Mucosa of rectum (tissue), 2 donors: ENCODE measurements at regions not wholly inside any gene's neighbourhood (a gene's known extent, or its start where the extent isn't known, plus 50 kb on each side); places are given as distances from the start of the nearest gene placed in this dataset.

Source experiments
- H3K27ac ChIP-seq, 2 donors: one replicate each; pipeline ENCODE4 v1.7.0; 2013; ENCODE audit warnings: inconsistent platforms in 2 of 2, low read depth in 2 of 2, low read length in 2 of 2
- H3K27me3 ChIP-seq, 2 donors: one replicate each; pipeline ENCODE4 v1.7.0; 2013; ENCODE audit warnings: low read length in 2 of 2; ENCODE audit not compliant: control insufficient read depth in 2 of 2, insufficient read depth in 2 of 2
- H3K36me3 ChIP-seq, 2 donors: one replicate each; pipeline ENCODE4 v1.7.0; 2013; ENCODE audit warnings: low read length in 2 of 2; ENCODE audit not compliant: control insufficient read depth in 2 of 2, insufficient read depth in 2 of 2
- H3K4me1 ChIP-seq, 2 donors: one replicate each; pipeline ENCODE4 v1.7.0; 2013; ENCODE audit warnings: low read length in 2 of 2, mild to moderate bottlenecking in 1 of 2; ENCODE audit not compliant: control insufficient read depth in 2 of 2, insufficient read depth in 2 of 2
- H3K4me3 ChIP-seq, 2 donors: one replicate each; pipeline ENCODE4 v1.7.0; 2013; ENCODE audit warnings: low read length in 2 of 2
- H3K9ac ChIP-seq, 2 donors: one replicate each; pipeline ENCODE4 v1.7.0; 2013; ENCODE audit warnings: low read length in 2 of 2, low read depth in 1 of 2, mild to moderate bottlenecking in 1 of 2
- H3K9me3 ChIP-seq, 2 donors: one replicate each; pipeline ENCODE4 v1.7.0; 2013; ENCODE audit warnings: low read length in 2 of 2; ENCODE audit not compliant: control insufficient read depth in 2 of 2
- donor health status: healthy.
- donor health status: Normal muscosa, but diverticular disease.

DNA sequence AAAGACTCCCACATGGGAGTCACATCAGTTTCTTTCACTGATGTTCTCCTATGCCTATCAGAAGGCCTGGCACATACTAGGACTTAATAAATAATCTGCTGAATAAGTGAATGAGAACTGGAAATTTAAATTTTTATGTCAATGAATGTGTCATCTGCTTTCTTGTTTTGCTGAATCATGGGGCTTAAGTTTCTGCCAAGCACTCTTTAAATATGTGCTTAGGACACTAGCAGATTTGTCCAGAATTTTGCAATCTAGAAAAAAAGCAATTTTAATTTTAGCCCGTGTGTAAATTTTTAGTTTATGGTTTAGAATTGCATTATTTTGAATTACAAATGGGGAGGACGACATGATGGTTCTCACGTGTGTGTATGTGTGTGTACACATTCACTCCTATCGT, 803.1 kb downstream of the USP25 start:
- H3K36me3 ChIP-seq: no peaks in the 10 kb centered on the region
- no peak overlapping the region for H3K9ac ChIP-seq
- H3K27me3 ChIP-seq: no peaks in the 10 kb centered on the region
- no peaks in the 10 kb centered on the region for H3K4me1 ChIP-seq
- no peak overlapping the region for H3K27ac ChIP-seq
- H3K9me3 ChIP-seq: no peaks in the 10 kb centered on the region
- no peak overlapping the region for H3K4me3 ChIP-seq

DNA sequence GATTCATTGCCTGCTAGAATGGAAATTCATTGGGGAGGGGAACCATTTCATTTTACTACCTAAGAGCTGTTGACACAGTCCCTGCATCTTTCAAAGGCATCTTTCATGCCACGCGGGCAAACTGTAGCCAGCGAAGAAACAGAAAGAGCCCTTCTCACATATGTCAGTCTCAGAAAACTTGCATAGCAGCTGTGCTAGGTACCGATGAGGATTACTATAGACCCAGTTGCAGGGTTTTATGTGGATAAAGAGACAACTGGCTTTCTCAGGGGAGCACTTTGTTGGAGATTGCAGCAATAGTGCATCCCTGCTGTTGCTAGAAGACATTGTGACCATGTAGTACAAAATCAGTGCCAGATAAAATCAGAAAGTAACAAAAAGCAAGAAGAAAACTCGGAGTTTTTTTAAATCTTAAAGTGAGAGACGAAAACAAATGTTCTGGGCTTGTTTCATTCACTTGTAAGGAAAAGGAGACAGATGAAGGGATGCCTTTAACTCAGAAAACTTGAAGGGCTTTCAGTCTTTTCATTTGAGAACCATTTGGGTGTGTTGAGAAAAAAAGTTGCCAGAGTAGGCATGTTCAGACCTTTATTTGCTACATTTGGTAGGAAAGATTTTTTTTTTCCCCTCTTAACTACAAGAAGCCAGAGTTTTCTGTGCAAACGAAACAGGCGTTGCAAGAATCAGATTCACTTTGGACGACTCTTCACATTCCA, 804.1 kb downstream of the USP25 start:
- H3K36me3 ChIP-seq: no peaks in the 10 kb centered on the region
- no peaks in the 10 kb centered on the region for H3K4me1 ChIP-seq
- H3K27me3 ChIP-seq: no peaks in the 10 kb centered on the region
- H3K27ac ChIP-seq: peak overlapping the region in 1 of 2 donors; percentile 44
- no peak overlapping the region for H3K9ac ChIP-seq
- H3K9me3 ChIP-seq: peaks cover 0 to under 1% of the 10 kb centered on the region in 2 donors
- peak overlapping the region in 1 of 2 donors; percentile 40 for H3K4me3 ChIP-seq

DNA sequence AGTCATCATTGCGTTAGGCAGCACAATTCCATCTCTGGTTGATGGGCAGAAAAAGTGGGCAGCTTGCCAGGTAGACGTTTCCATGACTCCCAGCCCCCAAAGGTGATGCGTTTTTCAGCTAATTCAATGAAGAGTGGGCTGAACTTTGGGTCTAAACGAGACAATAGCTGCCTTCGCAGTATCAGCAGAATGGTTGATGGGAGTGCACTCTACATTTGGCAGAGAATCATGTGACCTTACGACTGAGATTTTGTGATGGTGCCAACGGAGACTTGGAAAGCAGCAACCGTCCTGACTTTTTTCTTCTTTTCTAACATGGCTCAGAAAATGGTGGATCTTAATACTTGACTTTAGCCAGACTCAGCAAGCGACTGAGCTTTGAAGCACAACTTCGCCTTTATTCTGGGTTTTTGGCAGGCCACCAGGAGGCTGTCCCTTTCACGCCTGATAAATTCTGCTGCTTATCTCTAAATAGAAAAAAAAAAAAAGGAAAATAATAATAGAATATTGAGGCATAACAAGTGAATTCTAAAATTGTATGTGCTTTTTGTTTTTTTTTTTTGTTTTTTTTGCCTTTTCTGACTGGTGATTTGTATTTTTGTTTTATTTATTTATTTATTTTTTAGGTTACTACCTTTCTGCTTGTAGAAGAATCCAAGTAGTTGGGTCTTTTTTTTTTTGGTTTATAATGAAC, 804.8 kb downstream of the USP25 start:
- H3K9ac ChIP-seq: no peak overlapping the region
- H3K4me1 ChIP-seq: no peaks in the 10 kb centered on the region
- H3K27me3 ChIP-seq: no peaks in the 10 kb centered on the region
- peak overlapping the region; percentile 40 to 48 for H3K4me3 ChIP-seq
- H3K9me3 ChIP-seq: peaks cover 0 to 2% of the 10 kb centered on the region in 2 donors
- no peaks in the 10 kb centered on the region for H3K36me3 ChIP-seq
- peak overlapping the region in 1 of 2 donors; percentile 44 for H3K27ac ChIP-seq

DNA sequence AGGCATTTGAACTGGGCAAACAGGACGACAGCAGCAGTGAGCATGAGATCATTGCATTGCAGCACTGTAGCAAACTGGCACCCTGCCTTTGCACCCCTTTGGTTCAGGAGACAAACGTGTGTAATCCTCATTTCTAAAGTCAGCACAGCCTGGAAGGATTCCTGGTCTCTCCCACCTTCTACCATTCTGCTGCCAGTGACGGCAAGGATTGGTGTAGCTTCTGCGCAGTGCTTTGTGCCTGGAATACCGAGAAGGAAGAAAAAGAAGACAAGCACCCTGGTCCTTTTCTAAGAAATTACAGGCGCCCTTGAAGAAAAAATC, 805.3 kb downstream of the USP25 start:
- no peak overlapping the region for H3K9ac ChIP-seq

DNA sequence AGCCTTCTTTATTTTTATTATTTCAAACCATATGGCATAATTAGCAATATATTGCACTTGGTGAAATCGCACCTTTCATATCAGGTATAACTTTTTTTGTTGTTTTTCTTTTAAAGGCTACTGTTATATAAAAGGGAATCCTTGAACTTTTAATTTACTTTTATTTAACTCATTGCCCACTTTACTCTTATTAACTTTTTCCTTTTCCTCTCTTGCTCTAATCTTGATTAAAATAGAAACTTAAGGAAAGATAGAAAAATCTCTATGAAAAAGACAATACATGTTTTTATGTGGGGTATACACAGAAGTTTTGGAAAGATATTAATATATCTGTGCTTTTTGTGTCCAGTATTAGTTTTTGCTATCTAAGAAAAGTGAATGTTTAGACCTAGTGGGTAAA, 805.8 kb downstream of the USP25 start:
- Histone ChIP-seq H3K4me1 (no peaks in the 10 kb centered on the region), H3K9ac (no peak overlapping the region), H3K4me3 (no peak overlapping the region)

More for the DNA sequence above, 805.3 kb downstream of the USP25 start:
- Histone ChIP-seq H3K4me1 (no peaks in the 10 kb centered on the region), H3K4me3 (no peak overlapping the region), H3K27me3 (no peaks in the 10 kb centered on the region), H3K9me3 (peaks cover 0 to 2% of the 10 kb centered on the region in 2 donors), H3K27ac (no peak overlapping the region), H3K36me3 (no peaks in the 10 kb centered on the region)

DNA sequence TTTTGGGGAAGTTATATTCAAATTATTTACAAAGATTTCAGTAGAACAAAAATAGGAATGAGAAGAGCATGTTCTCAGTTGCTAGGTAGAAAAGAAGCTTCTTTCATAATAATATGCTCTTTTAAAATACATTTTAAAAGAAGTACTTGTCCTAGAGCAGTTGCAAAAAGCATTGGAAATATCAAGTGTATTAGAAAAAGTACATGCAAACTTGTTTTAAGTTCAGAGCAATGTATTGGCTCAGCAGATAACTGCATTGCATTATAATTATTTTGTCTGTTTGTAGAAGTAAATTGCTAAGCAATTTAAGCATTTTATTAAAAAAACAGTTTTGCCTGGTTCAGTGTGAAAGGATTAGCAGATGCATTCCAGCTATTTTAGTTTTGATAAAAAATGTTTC, 806.4 kb downstream of the USP25 start:
- peaks cover 0 to 2% of the 10 kb centered on the region in 2 donors for H3K9me3 ChIP-seq
- H3K4me1 ChIP-seq: no peaks in the 10 kb centered on the region
- H3K27ac ChIP-seq: no peak overlapping the region
- H3K36me3 ChIP-seq: no peaks in the 10 kb centered on the region
- no peak overlapping the region for H3K9ac ChIP-seq
- H3K4me3 ChIP-seq: no peak overlapping the region
- H3K27me3 ChIP-seq: no peaks in the 10 kb centered on the region

More for the DNA sequence above, 805.8 kb downstream of the USP25 start:
- Histone ChIP-seq H3K27ac (no peak overlapping the region), H3K27me3 (no peaks in the 10 kb centered on the region), H3K36me3 (no peaks in the 10 kb centered on the region), H3K9me3 (peaks cover 0 to 2% of the 10 kb centered on the region in 2 donors)

DNA sequence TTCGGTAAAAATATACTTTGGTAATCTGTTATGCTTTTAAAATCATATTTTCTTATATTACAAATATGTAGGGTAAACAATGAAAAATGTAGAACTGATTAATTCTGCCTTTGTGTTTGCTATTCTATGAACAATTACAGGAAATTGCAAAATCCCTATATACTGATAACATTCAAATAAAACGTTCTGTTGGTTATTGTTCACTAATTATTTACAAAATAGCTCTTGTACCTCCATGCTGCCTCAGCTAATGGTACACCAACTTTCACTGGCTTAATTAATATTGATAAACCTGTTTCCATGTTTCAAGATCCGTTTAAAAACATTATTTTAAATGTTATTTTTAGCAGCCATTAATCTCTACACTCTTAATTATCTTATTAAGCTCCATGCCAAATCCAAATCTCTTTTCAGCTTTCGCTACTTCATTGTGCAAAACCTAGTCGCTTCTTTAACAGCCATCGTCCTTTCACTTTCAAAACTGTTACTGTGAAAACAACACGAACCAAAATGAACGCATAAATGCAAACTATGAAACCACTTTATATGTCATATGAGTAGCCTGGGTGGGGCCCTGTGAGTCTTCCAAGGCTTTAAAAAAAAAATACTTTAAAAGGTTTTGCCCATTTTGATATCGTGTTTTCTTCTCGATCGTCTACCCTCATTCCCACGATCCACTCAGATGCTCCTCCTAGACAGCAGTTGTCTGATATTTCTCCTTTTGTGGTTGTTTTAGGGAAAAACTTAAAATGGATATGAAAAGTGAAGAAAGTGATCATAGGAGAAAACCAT, 807.1 kb downstream of the USP25 start:
- H3K36me3 ChIP-seq: no peaks in the 10 kb centered on the region
- H3K27me3 ChIP-seq: no peaks in the 10 kb centered on the region
- H3K27ac ChIP-seq: no peak overlapping the region
- peaks cover 0 to 2% of the 10 kb centered on the region in 2 donors for H3K9me3 ChIP-seq
- no peaks in the 10 kb centered on the region for H3K4me1 ChIP-seq
- H3K4me3 ChIP-seq: peak overlapping the region in 1 of 2 donors; percentile 28
- H3K9ac ChIP-seq: no peak overlapping the region

DNA sequence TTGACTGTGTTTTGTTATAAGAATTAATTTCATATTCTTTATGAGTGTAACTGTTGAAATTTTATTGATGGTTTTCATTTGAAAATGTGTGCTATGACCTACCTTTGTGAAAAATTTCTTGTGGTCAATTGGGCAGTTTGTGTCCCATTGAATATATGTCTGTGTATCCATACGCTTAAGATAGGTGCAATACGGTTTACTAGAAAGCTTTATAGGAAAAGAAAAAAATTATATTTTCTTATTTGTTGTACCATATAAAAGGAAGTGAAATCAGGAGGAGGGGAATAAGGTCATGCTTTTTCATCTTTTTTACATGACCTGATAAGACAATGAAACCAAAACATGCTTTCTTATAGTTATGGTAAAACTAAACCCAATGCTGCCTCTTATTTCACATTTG, 807.7 kb downstream of the USP25 start:
- peaks cover 0 to 2% of the 10 kb centered on the region in 2 donors for H3K9me3 ChIP-seq
- no peak overlapping the region for H3K27ac ChIP-seq
- H3K9ac ChIP-seq: no peak overlapping the region
- no peaks in the 10 kb centered on the region for H3K36me3 ChIP-seq
- no peaks in the 10 kb centered on the region for H3K27me3 ChIP-seq
- no peaks in the 10 kb centered on the region for H3K4me1 ChIP-seq
- H3K4me3 ChIP-seq: no peak overlapping the region

DNA sequence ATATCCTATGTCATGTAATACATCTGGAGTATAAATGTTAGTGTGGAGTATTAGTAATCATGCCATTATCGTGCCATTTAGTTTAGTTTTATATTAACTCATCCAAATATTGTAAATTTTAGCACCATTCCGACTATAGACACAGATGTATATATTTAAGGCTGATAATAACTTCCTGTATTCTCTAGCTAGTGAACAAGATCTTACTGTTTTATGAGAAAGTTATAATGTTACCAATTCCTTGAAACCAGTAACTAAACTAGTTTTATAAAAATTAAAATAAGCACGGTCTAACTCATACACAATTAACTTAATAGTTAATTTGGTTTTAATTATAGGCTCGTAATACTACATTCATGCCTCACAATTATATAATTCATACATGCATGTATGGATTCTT, 808.6 kb downstream of the USP25 start:
- Histone ChIP-seq H3K27me3 (no peaks in the 10 kb centered on the region), H3K9ac (no peak overlapping the region), H3K9me3 (peaks cover 0 to 2% of the 10 kb centered on the region in 2 donors), H3K36me3 (no peaks in the 10 kb centered on the region), H3K4me1 (no peaks in the 10 kb centered on the region), H3K27ac (no peak overlapping the region), H3K4me3 (no peak overlapping the region)

DNA sequence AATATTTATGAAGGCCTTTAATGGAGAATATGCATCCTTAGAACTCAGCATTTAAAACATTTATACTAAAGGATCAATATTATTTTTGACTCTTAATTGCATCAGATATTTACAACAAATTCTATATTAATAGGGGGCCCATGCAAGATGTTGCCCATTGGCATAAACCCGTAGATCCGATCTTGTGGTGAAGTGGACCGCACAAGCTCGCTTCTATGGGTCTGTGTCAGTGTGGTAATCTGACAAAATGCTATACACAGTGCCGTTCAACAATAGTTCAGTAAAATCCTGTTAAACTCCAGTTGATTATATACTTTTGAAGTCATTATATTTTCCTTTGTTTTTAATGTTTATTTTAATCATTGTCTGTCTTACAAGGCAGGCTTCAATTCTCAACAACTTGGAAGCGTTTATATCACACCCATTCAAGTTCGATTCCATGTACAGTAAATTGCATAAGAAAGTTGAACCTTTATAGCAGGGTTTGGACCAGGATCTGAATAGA, 809.2 kb downstream of the USP25 start:
- H3K36me3 ChIP-seq: no peaks in the 10 kb centered on the region
- H3K4me3 ChIP-seq: no peak overlapping the region
- H3K4me1 ChIP-seq: no peaks in the 10 kb centered on the region
- H3K27me3 ChIP-seq: no peaks in the 10 kb centered on the region
- H3K9me3 ChIP-seq: peaks cover 0 to 2% of the 10 kb centered on the region in 2 donors
- no peak overlapping the region for H3K9ac ChIP-seq
- no peak overlapping the region for H3K27ac ChIP-seq
